Upper lobe of right lung (tissue), 1 donor: ENCODE measurements at regions not wholly inside any gene's neighbourhood (a gene's known extent, or its start where the extent isn't known, plus 50 kb on each side); places are given as distances from the start of the nearest gene placed in this dataset.
"Not testable (repeated sequence)": the region's sequence is repeated elsewhere in the genome, so short reads cannot be mapped to it uniquely, and the experiment has no call there.

Source experiments
- ATAC-seq: fragments of 200-7000 bp; cut with Tn5 transposase; one replicate; pipeline ENCODE4 v1.9.1; 2020; ENCODE audit warnings: mild to moderate bottlenecking, moderate library complexity
- DNase-seq: peaks from one replicate; pipeline ENCODE4 v3.0.0-alpha.2; 2020
- H3K27ac ChIP-seq: fragments of 200-600 bp; one replicate; pipeline ENCODE4 v1.8.0; 2022
- H3K27me3 ChIP-seq: fragments of 200-600 bp; one replicate; pipeline ENCODE4 v1.8.0; 2022; ENCODE audit warnings: mild to moderate bottlenecking
- H3K36me3 ChIP-seq: fragments of 200-600 bp; one replicate; pipeline ENCODE4 v1.8.0; 2022
- H3K4me1 ChIP-seq: fragments of 200-600 bp; one replicate; pipeline ENCODE4 v1.8.0; 2022
- H3K4me3 ChIP-seq: fragments of 200-600 bp; one replicate; pipeline ENCODE4 v1.8.0; 2022; ENCODE audit warnings: mild to moderate bottlenecking
- H3K9me3 ChIP-seq: fragments of 200-600 bp; one replicate; pipeline ENCODE4 v1.8.0; 2022
- CTCF ChIP-seq: fragments of 200-600 bp; IDR thresholded peaks from one replicate; pipeline ENCODE4 v1.8.0; 2022; ENCODE audit warnings: antibody characterized with exemption
- intact Hi-C: fragments of 100-400 bp; cut with DNase I; formaldehyde crosslinking; loops from one replicate; pipeline ENCODE4 v1.11.0; 2022
- donor health status: DM: no; HTN: yes; CAD: no; lungs with severe emphysema.

- H3K9me3 ChIP-seq, H3K27ac ChIP-seq, ATAC-seq, DNase-seq, H3K27me3 ChIP-seq, H3K4me1 ChIP-seq, H3K4me3 ChIP-seq, intact Hi-C loops, H3K36me3 ChIP-seq: not testable (repeated sequence)
Measured at GRCh38 chr9:64130325-64130724, 1154.7 kb downstream of the FOXD4L5 start.

- intact Hi-C loops: no loop called here
- DNase-seq: no peak
Measured at GRCh38 chr9:64128572-64128971, 1156.4 kb downstream of the FOXD4L5 start.

GRCh38 chr9:64121602-64122001 is 1163.4 kb downstream of the FOXD4L5 start:
- H3K27ac ChIP-seq, intact Hi-C loops, H3K4me3 ChIP-seq, DNase-seq, H3K4me1 ChIP-seq, H3K27me3 ChIP-seq, H3K9me3 ChIP-seq, H3K36me3 ChIP-seq, ATAC-seq: not testable (repeated sequence)

More at GRCh38 chr9:64128572-64128971, 1156.4 kb downstream of the FOXD4L5 start:
- no peaks in the 10 kb centered on the region for H3K4me1 ChIP-seq
- no peaks in the 10 kb centered on the region for H3K9me3 ChIP-seq
- no peaks in the 10 kb centered on the region for H3K36me3 ChIP-seq
- no peak overlapping the region for H3K27ac ChIP-seq
- H3K4me3 ChIP-seq: no peak overlapping the region
- no peak for TF ChIP-seq CTCF
- no peak for ATAC-seq
- H3K27me3 ChIP-seq: no peaks in the 10 kb centered on the region

GRCh38 chr9:64117329-64117728 is 1167.7 kb downstream of the FOXD4L5 start:
- ATAC-seq, H3K9me3 ChIP-seq, H3K27me3 ChIP-seq, H3K27ac ChIP-seq, intact Hi-C loops, DNase-seq, H3K36me3 ChIP-seq, H3K4me3 ChIP-seq, H3K4me1 ChIP-seq: not testable (repeated sequence)

GRCh38 chr9:64107867-64108266 is 1177.1 kb downstream of the FOXD4L5 start:
- H3K4me1 ChIP-seq, H3K27me3 ChIP-seq, intact Hi-C loops, H3K4me3 ChIP-seq, H3K9me3 ChIP-seq, ATAC-seq, DNase-seq, H3K36me3 ChIP-seq, H3K27ac ChIP-seq: not testable (repeated sequence)

GRCh38 chr9:64107211-64107610 is 1177.8 kb downstream of the FOXD4L5 start:
- H3K4me3 ChIP-seq, ATAC-seq, H3K4me1 ChIP-seq, DNase-seq, H3K36me3 ChIP-seq, H3K27ac ChIP-seq, intact Hi-C loops, H3K9me3 ChIP-seq, H3K27me3 ChIP-seq: not testable (repeated sequence)

- intact Hi-C loops, H3K9me3 ChIP-seq, H3K27ac ChIP-seq, H3K36me3 ChIP-seq, H3K27me3 ChIP-seq, DNase-seq, ATAC-seq, H3K4me1 ChIP-seq, H3K4me3 ChIP-seq: not testable (repeated sequence)
Measured at GRCh38 chr9:64105193-64105592, 1179.8 kb downstream of the FOXD4L5 start.

GRCh38 chr9:64101504-64101903 is 1183.5 kb downstream of the FOXD4L5 start:
- ATAC-seq: not testable (repeated sequence)

GRCh38 chr9:64100571-64101155 is 1184.3 kb downstream of the FOXD4L5 start:
- H3K4me3 ChIP-seq, H3K4me1 ChIP-seq, H3K36me3 ChIP-seq, DNase-seq, H3K27ac ChIP-seq, ATAC-seq, H3K9me3 ChIP-seq, intact Hi-C loops, H3K27me3 ChIP-seq: not testable (repeated sequence)

More at GRCh38 chr9:64101504-64101903, 1183.5 kb downstream of the FOXD4L5 start:
- H3K4me3 ChIP-seq, H3K9me3 ChIP-seq, H3K27me3 ChIP-seq, H3K36me3 ChIP-seq, H3K27ac ChIP-seq, H3K4me1 ChIP-seq, DNase-seq, intact Hi-C loops: not testable (repeated sequence)

GRCh38 chr9:64085998-64086397 is 1199.0 kb downstream of the FOXD4L5 start:
- H3K4me3 ChIP-seq, H3K36me3 ChIP-seq, H3K9me3 ChIP-seq, H3K27me3 ChIP-seq, intact Hi-C loops, ATAC-seq, H3K4me1 ChIP-seq, H3K27ac ChIP-seq, DNase-seq: not testable (repeated sequence)

GRCh38 chr9:64071358-64072253 is 1213.4 kb downstream of the FOXD4L5 start:
- H3K4me1 ChIP-seq, intact Hi-C loops, H3K36me3 ChIP-seq, H3K27ac ChIP-seq, ATAC-seq, H3K27me3 ChIP-seq, H3K4me3 ChIP-seq, H3K9me3 ChIP-seq: not testable (repeated sequence)
- DNase-seq: peak; percentile 58

- H3K4me1 ChIP-seq, H3K36me3 ChIP-seq, H3K27ac ChIP-seq, H3K4me3 ChIP-seq, H3K27me3 ChIP-seq, DNase-seq, ATAC-seq, H3K9me3 ChIP-seq, intact Hi-C loops: not testable (repeated sequence)
Measured at GRCh38 chr9:64070611-64071357, 1214.2 kb downstream of the FOXD4L5 start.

- H3K27ac ChIP-seq, ATAC-seq, H3K36me3 ChIP-seq, H3K4me3 ChIP-seq, DNase-seq, H3K27me3 ChIP-seq, H3K9me3 ChIP-seq, H3K4me1 ChIP-seq, intact Hi-C loops: not testable (repeated sequence)
Measured at GRCh38 chr9:64070083-64070482, 1214.9 kb downstream of the FOXD4L5 start.
